NB4 (cell line): ENCODE measurements at regions not wholly inside any gene's neighbourhood (a gene's known extent, or its start where the extent isn't known, plus 50 kb on each side); places are given as distances from the start of the nearest gene placed in this dataset.

Source experiments
- DNase-seq: peaks from one replicate; pipeline ENCODE4 v3.0.0; 2010; ENCODE audit warnings: low read depth
- H3K4me3 ChIP-seq: one replicate; pipeline ENCODE4 v1.5.1; 2011; ENCODE audit warnings: mild to moderate bottlenecking, low read depth, low read length, moderate library complexity
- CTCF ChIP-seq: IDR thresholded peaks from one replicate; pipeline ENCODE4 v1.5.1; 2012; ENCODE audit warnings: low read depth, low read length
- MAX ChIP-seq: IDR thresholded peaks from 2 replicates; pipeline ENCODE4 v1.6.1; 2011; ENCODE audit warnings: low read depth, low read length
- MYC ChIP-seq: IDR thresholded peaks from 2 replicates; pipeline ENCODE4 v1.6.1; 2011; ENCODE audit warnings: low read depth, low read length
- POLR2A ChIP-seq: IDR thresholded peaks from 2 replicates; pipeline ENCODE4 v1.6.1; 2011; ENCODE audit warnings: mild to moderate bottlenecking; ENCODE audit not compliant: insufficient read length; ENCODE audit errors: extremely low read depth

- H3K4me3 ChIP-seq, result no peak overlapping the region
- TF ChIP-seq POLR2A, result no peak
- TF ChIP-seq MYC, result no peak
- TF ChIP-seq CTCF, result no peak
- no peak for TF ChIP-seq MAX
- DNase-seq, result no peak
Observed at GRCh38 chr13:79225487-79226232, 180.4 kb downstream of the RBM26 start.

GRCh38 chr13:79222427-79223205 lies 183.4 kb downstream of the RBM26 start:
- no peak overlapping the region for H3K4me3 ChIP-seq
- no peak for DNase-seq
- TF ChIP-seq POLR2A, result no peak
- TF ChIP-seq MYC, result no peak
- TF ChIP-seq MAX, result no peak
- no peak for TF ChIP-seq CTCF

- H3K4me3 ChIP-seq, result no peak overlapping the region
- no peak for DNase-seq
- TF ChIP-seq MYC (no peak), POLR2A (no peak), MAX (no peak), CTCF (no peak)
Observed at GRCh38 chr13:79212064-79212619, 193.9 kb downstream of the RBM26 start.

- DNase-seq, result peak; percentile 37
- no peak for TF ChIP-seq MYC
- no peak for TF ChIP-seq POLR2A
- TF ChIP-seq CTCF, result no peak
- no peak for TF ChIP-seq MAX
- H3K4me3 ChIP-seq, result no peak overlapping the region
Observed at GRCh38 chr13:79211377-79211776, 194.7 kb downstream of the RBM26 start.

- H3K4me3 ChIP-seq, result no peak overlapping the region
- DNase-seq, result no peak
- TF ChIP-seq POLR2A, result no peak
- no peak for TF ChIP-seq MAX
- no peak for TF ChIP-seq CTCF
- TF ChIP-seq MYC, result no peak
Observed at GRCh38 chr13:79197933-79198332, 208.1 kb downstream of the RBM26 start.
